ENCODE measurements at regions not wholly inside any gene's neighbourhood (a gene's known extent, or its start where the extent isn't known, plus 50 kb on each side); places are given as distances from the start of the nearest gene placed in this dataset.

DNA sequence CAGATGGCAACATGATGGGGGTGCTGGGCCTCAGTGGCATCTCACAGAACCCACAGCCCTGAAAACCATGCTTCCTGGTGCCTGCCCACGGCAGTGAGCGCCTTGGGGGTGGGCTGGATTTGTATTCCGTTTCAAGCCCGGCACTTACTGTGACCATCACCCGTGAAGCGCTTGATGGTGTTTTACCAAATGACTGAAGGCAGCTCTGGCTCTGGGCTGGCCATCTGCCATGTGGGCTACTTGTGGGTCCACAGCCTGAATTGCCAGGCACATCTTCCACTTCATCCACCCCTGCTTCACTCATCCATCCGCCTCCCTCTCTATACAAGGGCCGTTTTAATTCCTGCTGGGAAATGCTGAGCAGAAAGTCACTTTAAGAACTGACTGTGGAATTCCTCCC is 250.9 kb upstream of the GMDS start:
- DNase-seq = no peak
- intact Hi-C loops (cut with micrococcal nuclease) = no loop called here
- H3K4me1 ChIP-seq = no peaks in the 10 kb centered on the region
- no peak overlapping the region for H3K27ac ChIP-seq (replicated peaks)
- H3K36me3 ChIP-seq = no peaks in the 10 kb centered on the region
- H3K27me3 ChIP-seq (ENCODE audit: low read depth) = no peaks in the 10 kb centered on the region
- H3K9me3 ChIP-seq (replicated peaks) = no peaks in the 10 kb centered on the region
- TF ChIP-seq CTCF (IDR thresholded peaks at IDR 0.05; ENCODE audit: borderline replicate concordance) = no peak
- no peak overlapping the region for H3K4me3 ChIP-seq

DNA sequence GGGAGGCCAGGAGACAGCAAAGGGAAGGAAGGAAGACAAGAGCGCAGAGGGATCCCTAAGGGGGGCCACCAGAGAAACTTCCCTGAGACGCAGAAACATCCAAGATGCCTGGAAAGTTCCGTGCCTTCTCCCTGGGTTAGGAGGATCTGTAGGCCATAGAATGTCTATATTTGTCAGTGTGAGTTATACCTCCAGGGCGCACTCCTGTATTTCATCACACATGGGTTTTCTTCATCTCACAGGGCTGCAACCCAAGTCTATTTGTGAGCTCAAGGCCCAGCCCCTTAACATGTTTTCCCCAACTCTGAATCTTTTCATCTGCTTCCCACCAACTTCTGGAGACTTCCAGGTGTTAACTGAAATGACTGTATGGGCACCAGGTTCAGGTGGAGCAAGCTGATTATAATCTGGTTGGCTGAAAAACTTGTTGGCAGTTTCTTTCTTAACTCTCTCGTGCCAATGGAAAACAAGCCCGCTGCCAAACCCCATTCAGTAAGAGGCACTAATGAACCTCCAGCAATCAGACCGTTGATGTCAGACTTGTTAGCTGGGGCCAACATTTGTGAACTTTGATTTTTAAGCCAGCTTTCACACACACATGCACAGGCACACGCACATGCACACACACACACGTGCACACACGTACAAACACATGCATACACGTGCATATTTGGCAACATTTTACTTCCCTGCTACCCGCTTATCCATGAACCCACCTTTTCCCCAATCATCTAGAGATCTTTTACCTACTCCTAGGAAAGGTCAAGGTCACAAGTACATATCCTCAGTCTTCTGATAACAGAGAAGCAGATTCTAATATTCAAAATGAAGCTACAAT is 247.5 kb upstream of the GMDS start:
- H3K4me3 ChIP-seq = no peak overlapping the region
- DNase-seq = no peak
- no peaks in the 10 kb centered on the region for H3K36me3 ChIP-seq
- no peaks in the 10 kb centered on the region for H3K4me1 ChIP-seq
- H3K27me3 ChIP-seq (ENCODE audit: low read depth) = no peaks in the 10 kb centered on the region
- intact Hi-C loops (cut with micrococcal nuclease) = no loop called here
- H3K27ac ChIP-seq (replicated peaks) = no peak overlapping the region
- TF ChIP-seq CTCF (IDR thresholded peaks at IDR 0.05; ENCODE audit: borderline replicate concordance) = no peak
- no peaks in the 10 kb centered on the region for H3K9me3 ChIP-seq (replicated peaks)

- intact Hi-C loops (cut with micrococcal nuclease) = no loop called here
- DNase-seq = no peak
- Histone ChIP-seq H3K9me3 (replicated peaks) (no peaks in the 10 kb centered on the region), H3K27ac (replicated peaks) (no peak overlapping the region), H3K4me3 (no peak overlapping the region), H3K27me3 (ENCODE audit: low read depth) (no peaks in the 10 kb centered on the region), H3K4me1 (no peaks in the 10 kb centered on the region), H3K36me3 (no peaks in the 10 kb centered on the region)
- no peak for TF ChIP-seq CTCF (IDR thresholded peaks at IDR 0.05; ENCODE audit: borderline replicate concordance)
Observed at GRCh38 chr6:2491137-2491536, 245.7 kb upstream of the GMDS start.

DNA sequence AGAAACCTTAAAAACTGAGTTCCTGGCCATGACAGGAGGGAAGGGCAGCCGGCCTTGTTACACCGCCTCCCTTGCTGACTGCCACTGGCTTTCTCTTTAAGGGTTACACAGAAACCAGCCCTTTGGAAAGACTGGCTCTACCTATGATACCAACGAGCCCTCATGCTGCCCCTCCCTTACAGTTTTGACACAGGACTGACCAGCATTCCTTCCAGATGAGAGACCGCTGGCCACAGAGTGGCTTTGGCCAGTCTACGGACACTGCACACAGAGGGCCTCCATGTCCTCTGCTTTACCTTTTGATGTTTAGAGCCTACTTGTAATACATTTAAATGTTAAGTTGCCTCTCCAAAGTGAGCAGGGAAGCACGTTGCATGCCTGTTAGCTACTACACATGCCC is 243.2 kb upstream of the GMDS start:
- Histone ChIP-seq H3K4me3 (no peak overlapping the region), H3K9me3 (replicated peaks) (peaks cover 6% of the 10 kb centered on the region)

GRCh38 chr6:2485116-2485515 is 239.7 kb upstream of the GMDS start:
- peak overlapping the region; percentile 6 for H3K27ac ChIP-seq (replicated peaks)
- H3K27me3 ChIP-seq (ENCODE audit: low read depth) = no peaks in the 10 kb centered on the region
- H3K36me3 ChIP-seq = peaks cover 2% of the 10 kb centered on the region
- intact Hi-C loops (cut with micrococcal nuclease) = no loop called here
- no peak overlapping the region for H3K4me3 ChIP-seq
- peaks cover 20% of the 10 kb centered on the region for H3K4me1 ChIP-seq
- TF ChIP-seq CTCF (IDR thresholded peaks at IDR 0.05; ENCODE audit: borderline replicate concordance) = no peak
- no peak for DNase-seq
- peaks cover 19% of the 10 kb centered on the region for H3K9me3 ChIP-seq (replicated peaks)

More for the DNA sequence above, 243.2 kb upstream of the GMDS start:
- Histone ChIP-seq H3K36me3 (no peaks in the 10 kb centered on the region), H3K4me1 (peaks cover 6% of the 10 kb centered on the region), H3K27me3 (ENCODE audit: low read depth) (no peaks in the 10 kb centered on the region), H3K27ac (replicated peaks) (no peak overlapping the region)
- DNase-seq = no peak
- intact Hi-C loops (cut with micrococcal nuclease) = no loop called here
- no peak for TF ChIP-seq CTCF (IDR thresholded peaks at IDR 0.05; ENCODE audit: borderline replicate concordance)

All from left ventricle myocardium inferior (tissue), 1 donor.